H1 (cell line): ENCODE measurements at regions not wholly inside any gene's neighbourhood (a gene's known extent, or its start where the extent isn't known, plus 50 kb on each side); places are given as distances from the start of the nearest gene placed in this dataset.

Experiments
- CBX5 ChIP-seq: fragments of 300-800, 300-1000 bp; sonication (generic); IDR thresholded peaks from 2 replicates; pipeline ENCODE4 v1.7.1; 2016; ENCODE audit warnings: antibody characterized with exemption, low read length, low read depth
- CHD1 ChIP-seq: IDR thresholded peaks from 2 replicates; pipeline ENCODE4 v1.6.1; 2012; ENCODE audit warnings: low read depth, low read length, improper control_type of control experiment
- CHD2 ChIP-seq: IDR thresholded peaks from 2 replicates; pipeline ENCODE4 v1.6.1; 2012; ENCODE audit warnings: low read length, improper control_type of control experiment
- EZH2 ChIP-seq: fragments of 200-600 bp; sonication (generic); IDR thresholded peaks from 2 replicates; pipeline ENCODE4 v1.7.1; 2012; ENCODE audit warnings: low read depth, mild to moderate bottlenecking, moderate library complexity, low read length, inconsistent platforms; ENCODE audit not compliant: severe bottlenecking
- KDM5A ChIP-seq: fragments of 200-600 bp; IDR thresholded peaks from 2 replicates; pipeline ENCODE4 v1.7.1; 2012; ENCODE audit warnings: mild to moderate bottlenecking, low read length, inconsistent platforms, mixed read lengths
- NRF1 ChIP-seq: IDR thresholded peaks from 2 replicates; pipeline ENCODE4 v1.6.1; 2011; ENCODE audit warnings: mild to moderate bottlenecking, low read depth, low read length, improper control_type of control experiment
- POLR2A ChIP-seq, 2 experiments: IDR thresholded peaks; 1 replicate in 1 of 2; 2 replicates in 1 of 2; pipeline ENCODE4 v1.6.1; 2011; ENCODE audit warnings: low read depth in 2 of 2, low read length in 2 of 2, mild to moderate bottlenecking in 2 of 2; ENCODE audit errors: control extremely low read depth in 1 of 2
- POLR2AphosphoS5 ChIP-seq: IDR thresholded peaks from 2 replicates; pipeline ENCODE4 v1.6.1; 2011; ENCODE audit warnings: low read depth, low read length
- RAD21 ChIP-seq, 2 experiments: IDR thresholded peaks in 1 of 2; conservative IDR thresholded peaks in 1 of 2; 2 replicates each; pipeline ENCODE4 v1.6.1; 2011; ENCODE audit warnings: low read depth in 2 of 2, low read length in 2 of 2, improper control_type of control experiment in 1 of 2, inconsistent platforms in 1 of 2, mild to moderate bottlenecking in 1 of 2, moderate library complexity in 1 of 2
- SIN3A ChIP-seq, 2 experiments: IDR thresholded peaks in 1 of 2; conservative IDR thresholded peaks in 1 of 2; 2 replicates each; pipeline ENCODE4 v1.6.1; 2011 to 2012; ENCODE audit warnings: low read length in 2 of 2, improper control_type of control experiment in 1 of 2, low read depth in 1 of 2, mild to moderate bottlenecking in 1 of 2
- SRF ChIP-seq: IDR thresholded peaks from 2 replicates; pipeline ENCODE4 v1.6.1; 2011; ENCODE audit warnings: mild to moderate bottlenecking, low read depth, low read length, moderate library complexity
- USF2 ChIP-seq: IDR thresholded peaks from 2 replicates; pipeline ENCODE4 v1.6.1; 2011; ENCODE audit warnings: low read length, improper control_type of control experiment
- YY1 ChIP-seq: IDR thresholded peaks from 2 replicates; pipeline ENCODE4 v1.6.1; 2011; ENCODE audit warnings: low read depth, mild to moderate bottlenecking, low read length
- TF ChIP-seq, protein P1 (sequence below), 3 experiments: IDR thresholded peaks; 1 replicate in 2 of 3; 2 replicates in 1 of 3; pipeline versions ENCODE4 v1.5.1 to v1.6.1; 2011; ENCODE audit warnings: low read length in 3 of 3, mild to moderate bottlenecking in 3 of 3, inconsistent platforms in 2 of 3, low read depth in 1 of 3, moderate library complexity in 1 of 3; ENCODE audit not compliant: insufficient read depth in 1 of 3; ENCODE audit errors: control extremely low read depth in 1 of 3

GRCh38 chr6:14744212-14744556 is 501.7 kb upstream of the JARID2 start:
- TF ChIP-seq YY1 = no peak
- TF ChIP-seq CBX5 = no peak
- TF ChIP-seq, protein P1, sequence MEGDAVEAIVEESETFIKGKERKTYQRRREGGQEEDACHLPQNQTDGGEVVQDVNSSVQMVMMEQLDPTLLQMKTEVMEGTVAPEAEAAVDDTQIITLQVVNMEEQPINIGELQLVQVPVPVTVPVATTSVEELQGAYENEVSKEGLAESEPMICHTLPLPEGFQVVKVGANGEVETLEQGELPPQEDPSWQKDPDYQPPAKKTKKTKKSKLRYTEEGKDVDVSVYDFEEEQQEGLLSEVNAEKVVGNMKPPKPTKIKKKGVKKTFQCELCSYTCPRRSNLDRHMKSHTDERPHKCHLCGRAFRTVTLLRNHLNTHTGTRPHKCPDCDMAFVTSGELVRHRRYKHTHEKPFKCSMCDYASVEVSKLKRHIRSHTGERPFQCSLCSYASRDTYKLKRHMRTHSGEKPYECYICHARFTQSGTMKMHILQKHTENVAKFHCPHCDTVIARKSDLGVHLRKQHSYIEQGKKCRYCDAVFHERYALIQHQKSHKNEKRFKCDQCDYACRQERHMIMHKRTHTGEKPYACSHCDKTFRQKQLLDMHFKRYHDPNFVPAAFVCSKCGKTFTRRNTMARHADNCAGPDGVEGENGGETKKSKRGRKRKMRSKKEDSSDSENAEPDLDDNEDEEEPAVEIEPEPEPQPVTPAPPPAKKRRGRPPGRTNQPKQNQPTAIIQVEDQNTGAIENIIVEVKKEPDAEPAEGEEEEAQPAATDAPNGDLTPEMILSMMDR (IDR thresholded peaks at IDR 0.05; ENCODE audit: control extremely low read depth in 1 of 3, insufficient read depth in 1 of 3, low read depth in 1 of 3, low read length in 3 of 3) = no peak
- TF ChIP-seq SIN3A (conservative IDR thresholded peaks at IDR 0.05 in 1 of 2, IDR thresholded peaks at IDR 0.05 in 1 of 2; ENCODE audit: low read depth in 1 of 2, low read length in 2 of 2) = no peak
- no peak for TF ChIP-seq CHD1
- no peak for TF ChIP-seq POLR2A (IDR thresholded peaks at IDR 0.05; ENCODE audit: control extremely low read depth in 1 of 2, low read depth in 2 of 2, low read length in 2 of 2)
- no peak for TF ChIP-seq POLR2AphosphoS5
- TF ChIP-seq CHD2 = no peak
- no peak for TF ChIP-seq USF2
- no peak for TF ChIP-seq EZH2
- TF ChIP-seq SRF = no peak
- no peak for TF ChIP-seq NRF1
- no peak for TF ChIP-seq RAD21 (IDR thresholded peaks at IDR 0.05 in 1 of 2, conservative IDR thresholded peaks at IDR 0.05 in 1 of 2; ENCODE audit: low read depth in 2 of 2, low read length in 2 of 2)
- TF ChIP-seq KDM5A = no peak
